IPS-18c (cell line): ENCODE measurements at regions not wholly inside any gene's neighbourhood (a gene's known extent, or its start where the extent isn't known, plus 50 kb on each side); places are given as distances from the start of the nearest gene placed in this dataset.
"Not testable (repeated sequence)": the region's sequence is repeated elsewhere in the genome, so short reads cannot be mapped to it uniquely, and the experiment has no call there.

Experiments
- H3K4me3 ChIP-seq: 2 replicates; pipeline ENCODE4 v1.7.0; 2013; ENCODE audit warnings: low read depth, mild to moderate bottlenecking, low read length, moderate library complexity; ENCODE audit not compliant: insufficient read depth
- H3K9me3 ChIP-seq: one replicate; pipeline ENCODE4 v1.6.1; 2013; ENCODE audit warnings: mild to moderate bottlenecking, low read length, moderate library complexity; ENCODE audit not compliant: control insufficient read depth, insufficient read depth

DNA sequence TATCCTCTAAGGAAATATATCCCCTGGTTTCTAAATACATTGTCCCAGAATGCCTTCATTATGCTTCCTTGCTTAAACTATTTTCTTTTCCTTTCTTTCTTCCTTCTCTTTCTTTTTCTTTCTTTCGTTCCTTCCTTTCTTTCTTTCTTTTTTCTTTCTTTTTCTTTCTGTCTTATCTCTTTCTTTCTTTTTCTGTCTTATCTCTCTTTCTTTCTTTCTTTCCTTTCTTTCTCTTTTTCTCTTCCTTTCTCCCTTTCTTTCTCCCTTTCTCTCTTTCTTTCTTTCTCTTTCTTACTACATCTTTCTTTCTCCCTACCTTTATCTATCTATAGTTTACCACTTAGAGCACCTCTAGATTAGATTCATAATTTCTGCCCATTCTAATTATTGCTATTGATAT lies 552.1 kb downstream of the PYDC2 start:
- Histone ChIP-seq H3K9me3 (no peaks in the 10 kb centered on the region), H3K4me3 (no peak overlapping the region)

DNA sequence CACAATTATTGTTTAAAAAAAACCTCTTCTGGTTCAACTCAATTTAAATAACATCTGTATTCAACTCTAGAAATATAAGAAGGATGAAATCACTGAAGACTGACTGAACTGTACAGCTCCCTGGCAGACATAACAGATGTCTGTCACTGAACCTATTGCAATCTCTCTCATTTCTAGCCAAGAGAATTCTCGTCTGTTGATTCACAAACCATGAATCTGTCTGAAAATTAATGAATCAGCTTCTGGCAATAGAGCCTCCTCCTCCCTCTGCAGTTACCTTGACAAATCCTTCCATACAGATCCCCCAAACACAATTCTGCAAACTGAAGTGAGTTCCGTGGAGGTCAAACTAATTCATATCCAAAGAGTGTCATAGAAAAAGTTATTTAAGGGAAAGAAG lies 561.4 kb downstream of the PYDC2 start:
- Histone ChIP-seq H3K4me3 (no peak overlapping the region), H3K9me3 (peaks cover 2% of the 10 kb centered on the region)

DNA sequence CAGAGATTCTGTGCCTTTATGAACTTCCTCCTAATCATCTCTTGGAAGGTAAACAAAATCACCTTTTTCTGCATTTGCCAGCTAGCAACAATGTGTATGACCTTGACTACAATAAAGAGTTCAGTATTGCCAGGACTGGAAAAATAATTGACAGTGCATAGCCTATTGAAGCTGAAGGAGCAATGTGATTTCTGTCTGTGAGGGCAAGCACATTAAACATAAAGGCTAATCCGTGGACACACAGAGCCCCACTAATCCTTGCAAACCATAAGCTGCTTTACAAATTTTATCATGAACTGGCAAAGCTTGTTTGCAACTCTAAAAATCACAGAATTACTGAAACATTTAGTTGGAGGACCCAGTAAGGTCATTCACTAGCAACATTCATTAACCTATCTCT lies 563.8 kb downstream of the PYDC2 start:
- no peaks in the 10 kb centered on the region for H3K9me3 ChIP-seq

GRCh38 chr3:192026661-192027060 lies 565.7 kb downstream of the PYDC2 start:
- Histone ChIP-seq H3K9me3 (peaks cover 2% of the 10 kb centered on the region), H3K4me3 (no peak overlapping the region)

More for the DNA sequence above, 563.8 kb downstream of the PYDC2 start:
- H3K4me3 ChIP-seq: no peak overlapping the region

GRCh38 chr3:192031941-192032340 lies 571.0 kb downstream of the PYDC2 start:
- H3K9me3 ChIP-seq: peaks cover 2% of the 10 kb centered on the region
- H3K4me3 ChIP-seq: no peak overlapping the region

GRCh38 chr3:192033246-192033645 lies 572.3 kb downstream of the PYDC2 start:
- peaks cover 2% of the 10 kb centered on the region for H3K9me3 ChIP-seq
- H3K4me3 ChIP-seq: no peak overlapping the region

- peaks cover 4% of the 10 kb centered on the region for H3K9me3 ChIP-seq
- no peak overlapping the region for H3K4me3 ChIP-seq
Observed at GRCh38 chr3:192038726-192039125, 577.8 kb downstream of the PYDC2 start.

DNA sequence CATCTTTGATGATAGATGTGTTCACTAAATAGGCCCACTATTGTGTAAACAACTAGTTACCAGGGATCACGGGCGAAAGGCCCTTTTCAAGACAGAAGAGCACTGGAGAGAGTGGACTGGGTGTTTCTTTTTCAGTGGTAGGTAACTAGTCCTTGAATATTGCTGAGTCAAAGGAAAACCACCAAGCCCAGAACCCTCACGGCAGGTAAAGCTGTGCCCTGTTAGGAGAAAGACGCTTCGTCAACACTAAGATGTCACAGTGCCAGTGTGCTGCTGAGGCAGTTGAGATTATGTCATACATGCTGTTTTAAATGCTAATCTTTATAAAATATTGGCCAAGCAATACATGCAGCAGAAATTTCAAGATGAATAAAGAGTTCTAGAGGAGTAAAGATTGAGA lies 578.6 kb downstream of the PYDC2 start:
- Histone ChIP-seq H3K4me3 (no peak overlapping the region), H3K9me3 (peaks cover 4% of the 10 kb centered on the region)

DNA sequence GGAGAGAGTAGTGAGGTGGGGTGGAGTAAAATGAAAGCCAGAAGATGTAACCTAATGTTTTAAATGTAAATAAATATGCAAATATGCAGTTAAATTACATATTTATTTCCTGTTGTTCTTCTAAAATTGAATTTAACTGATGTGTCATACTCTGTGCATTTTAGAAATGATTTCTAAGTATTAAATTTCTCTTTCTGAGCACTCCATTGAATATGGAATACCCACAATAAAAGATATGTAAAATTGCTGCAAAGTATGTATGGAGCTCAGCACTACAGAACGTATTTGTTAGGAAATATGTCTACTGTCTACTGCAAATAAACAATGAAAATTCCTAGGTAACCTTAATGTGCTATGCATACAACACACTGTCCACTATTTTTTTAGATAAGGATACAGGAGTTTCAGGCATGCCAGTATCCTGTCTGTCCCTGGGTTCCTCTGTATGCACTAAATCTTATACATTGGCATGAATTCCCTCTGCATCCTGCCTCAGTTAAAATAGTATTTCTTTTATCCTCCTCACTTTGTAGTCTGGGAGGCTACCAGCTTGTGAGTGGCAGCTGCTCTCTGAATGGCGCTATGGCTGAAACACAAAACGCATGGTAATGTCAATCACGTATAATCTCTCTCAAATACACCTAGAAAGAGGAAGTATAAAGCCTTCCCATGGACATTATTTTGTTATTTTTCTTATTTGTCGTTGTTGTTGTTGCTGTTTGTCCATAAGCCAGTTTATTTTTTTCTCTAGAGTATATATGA lies 579.5 kb downstream of the PYDC2 start:
- H3K4me3 ChIP-seq: no peak overlapping the region
- H3K9me3 ChIP-seq: peaks cover 4% of the 10 kb centered on the region

- Histone ChIP-seq H3K9me3 (peaks cover 4% of the 10 kb centered on the region), H3K4me3 (no peak overlapping the region)
Observed at GRCh38 chr3:192042116-192042515, 581.2 kb downstream of the PYDC2 start.

GRCh38 chr3:192054881-192055280 lies 593.9 kb downstream of the PYDC2 start:
- H3K9me3 ChIP-seq: no peaks in the 10 kb centered on the region

GRCh38 chr3:192055946-192056345 lies 595.0 kb downstream of the PYDC2 start:
- no peak overlapping the region for H3K4me3 ChIP-seq
- no peaks in the 10 kb centered on the region for H3K9me3 ChIP-seq

More at GRCh38 chr3:192054881-192055280, 593.9 kb downstream of the PYDC2 start:
- H3K4me3 ChIP-seq: no peak overlapping the region

DNA sequence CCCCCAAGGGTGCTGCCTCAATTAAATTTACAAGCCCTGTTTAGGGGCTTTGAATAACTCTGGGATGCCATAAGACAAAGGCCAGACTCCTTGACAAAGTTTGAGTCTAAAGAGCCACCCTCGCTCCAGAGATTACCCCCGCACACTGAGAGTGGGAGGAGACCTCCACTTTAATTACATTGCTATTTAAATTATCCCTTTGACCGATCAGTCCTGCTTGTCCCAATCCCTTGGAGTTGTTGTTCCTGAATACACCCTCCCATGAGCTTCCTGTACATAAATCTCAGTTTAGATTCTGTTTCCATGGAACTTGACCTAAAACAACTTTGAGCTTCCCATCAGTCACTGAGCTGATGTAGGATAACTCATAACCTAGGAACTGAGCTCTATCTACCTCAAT lies 596.3 kb downstream of the PYDC2 start:
- no peaks in the 10 kb centered on the region for H3K9me3 ChIP-seq
- H3K4me3 ChIP-seq: no peak overlapping the region

DNA sequence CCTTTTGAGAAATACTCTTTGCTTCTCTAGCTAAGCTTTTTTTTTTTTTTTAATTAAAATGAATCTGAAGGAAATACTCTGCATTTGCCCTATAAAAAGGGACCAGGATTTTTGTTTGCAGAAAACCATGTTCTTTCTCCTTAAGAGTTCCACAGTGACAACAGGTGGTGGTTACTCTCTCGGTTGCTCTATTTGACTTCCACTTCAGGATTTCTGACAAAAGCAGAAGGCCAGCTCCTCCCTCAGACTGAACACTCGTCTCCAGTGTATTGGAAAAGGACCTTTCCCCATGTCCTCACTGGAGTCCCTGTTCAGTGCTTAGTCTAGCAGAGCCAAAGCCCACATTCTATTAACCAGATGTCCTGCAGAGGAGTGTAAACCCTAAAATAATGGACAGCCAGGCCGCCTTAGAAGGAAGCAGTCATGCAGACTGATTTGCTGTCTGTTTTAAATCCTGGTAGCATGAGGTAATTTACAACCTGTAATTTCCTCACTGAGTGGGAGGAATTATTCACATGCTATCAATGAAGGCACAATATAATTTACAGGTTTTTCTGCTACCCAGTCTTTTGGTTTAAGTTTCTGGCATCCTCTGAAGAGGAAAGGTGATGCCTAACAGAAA lies 599.3 kb downstream of the PYDC2 start:
- no peaks in the 10 kb centered on the region for H3K9me3 ChIP-seq
- H3K4me3 ChIP-seq: no peak overlapping the region

DNA sequence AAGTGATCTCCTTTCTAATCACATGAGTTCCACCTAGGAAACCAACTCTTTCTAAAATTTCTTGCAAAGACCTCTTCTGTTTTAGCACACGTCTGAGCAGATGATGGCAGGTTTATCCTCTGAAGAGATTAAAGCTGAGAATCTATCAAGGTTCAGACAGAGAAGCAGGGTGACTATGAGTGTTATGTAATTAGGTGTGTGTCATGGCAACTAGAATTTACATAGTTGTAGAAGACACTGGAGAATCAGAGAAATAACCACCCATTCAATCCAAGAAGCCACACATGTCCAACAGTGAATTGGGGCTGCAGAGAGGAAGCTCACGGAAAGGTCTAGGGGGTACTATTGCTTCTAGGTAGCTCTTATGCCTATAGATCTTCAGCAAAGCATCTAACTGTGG lies 600.5 kb downstream of the PYDC2 start:
- Histone ChIP-seq H3K4me3 (no peak overlapping the region), H3K9me3 (no peaks in the 10 kb centered on the region)

GRCh38 chr3:192062186-192062585 lies 601.2 kb downstream of the PYDC2 start:
- H3K9me3 ChIP-seq: no peaks in the 10 kb centered on the region
- H3K4me3 ChIP-seq: no peak overlapping the region

DNA sequence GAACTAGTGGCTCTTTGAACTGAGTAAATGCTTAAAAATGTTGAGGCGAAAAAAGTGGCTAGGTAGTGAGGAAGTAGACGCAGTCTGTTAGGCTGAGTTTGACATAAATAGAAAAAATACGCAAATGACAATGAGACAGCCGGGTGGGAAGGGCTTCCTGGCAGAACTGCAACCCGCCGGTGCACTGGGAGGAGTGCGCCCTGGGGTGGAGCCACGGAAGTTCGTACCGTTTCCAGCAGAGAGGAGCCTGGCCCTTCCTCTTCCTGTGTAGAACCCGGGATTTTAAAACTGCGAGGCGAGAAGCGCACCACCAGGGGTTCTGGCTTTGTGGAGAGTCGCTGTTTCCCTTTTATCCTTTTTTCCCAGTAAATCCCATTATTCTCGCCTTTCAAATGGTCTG lies 602.6 kb downstream of the PYDC2 start:
- H3K4me3 ChIP-seq: no peak overlapping the region
- no peaks in the 10 kb centered on the region for H3K9me3 ChIP-seq

GRCh38 chr3:192064959-192065358 lies 604.0 kb downstream of the PYDC2 start:
- no peaks in the 10 kb centered on the region for H3K9me3 ChIP-seq
- no peak overlapping the region for H3K4me3 ChIP-seq

GRCh38 chr3:192066253-192066652 lies 605.3 kb downstream of the PYDC2 start:
- not testable (repeated sequence) for H3K9me3 ChIP-seq, H3K4me3 ChIP-seq
